Epithelial cell of proximal tubule (primary cell): ENCODE measurements at regions not wholly inside any gene's neighbourhood (a gene's known extent, or its start where the extent isn't known, plus 50 kb on each side); places are given as distances from the start of the nearest gene placed in this dataset.
A peak's percentile ranks its signal among the peaks of the same experiment; 100 is the strongest.

ENCODE experiments used
- DNase-seq: peaks from one replicate; pipeline ENCODE4 v3.0.0-alpha.2; 2011; ENCODE audit warnings: low read depth
- H3K4me3 ChIP-seq: 2 replicates; pipeline ENCODE4 v1.5.1; 2011; ENCODE audit warnings: low read depth, mild to moderate bottlenecking, low read length
- CTCF ChIP-seq: conservative IDR thresholded peaks from 2 replicates; pipeline ENCODE4 v1.5.1; 2012; ENCODE audit warnings: low read depth, mild to moderate bottlenecking, low read length

GRCh38 chr6:151730496-151730870, 77.0 kb upstream of the ESR1 start:
- no peak overlapping the region for H3K4me3 ChIP-seq
- no peak for DNase-seq
- TF ChIP-seq CTCF, result no peak

DNA sequence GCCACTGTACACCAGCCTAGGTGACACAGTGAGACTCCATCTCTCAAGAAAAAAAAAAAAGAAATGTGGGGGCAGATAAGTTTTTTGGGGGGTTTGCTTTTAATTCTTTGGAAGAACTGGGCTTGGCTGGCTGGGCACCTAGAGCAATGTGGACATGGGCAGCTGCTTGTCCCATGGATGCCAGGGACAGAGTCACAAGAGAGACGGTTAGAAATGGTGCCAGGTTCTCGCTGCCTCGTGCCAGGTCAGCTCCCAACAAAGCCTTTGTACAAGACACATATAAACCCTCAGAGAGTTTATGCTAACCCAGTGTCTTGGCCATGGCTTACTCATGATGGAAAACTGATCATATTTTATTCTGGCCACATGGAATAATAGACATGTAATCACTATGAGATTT, 76.2 kb upstream of the ESR1 start:
- H3K4me3 ChIP-seq, result no peak overlapping the region
- DNase-seq, result no peak

DNA sequence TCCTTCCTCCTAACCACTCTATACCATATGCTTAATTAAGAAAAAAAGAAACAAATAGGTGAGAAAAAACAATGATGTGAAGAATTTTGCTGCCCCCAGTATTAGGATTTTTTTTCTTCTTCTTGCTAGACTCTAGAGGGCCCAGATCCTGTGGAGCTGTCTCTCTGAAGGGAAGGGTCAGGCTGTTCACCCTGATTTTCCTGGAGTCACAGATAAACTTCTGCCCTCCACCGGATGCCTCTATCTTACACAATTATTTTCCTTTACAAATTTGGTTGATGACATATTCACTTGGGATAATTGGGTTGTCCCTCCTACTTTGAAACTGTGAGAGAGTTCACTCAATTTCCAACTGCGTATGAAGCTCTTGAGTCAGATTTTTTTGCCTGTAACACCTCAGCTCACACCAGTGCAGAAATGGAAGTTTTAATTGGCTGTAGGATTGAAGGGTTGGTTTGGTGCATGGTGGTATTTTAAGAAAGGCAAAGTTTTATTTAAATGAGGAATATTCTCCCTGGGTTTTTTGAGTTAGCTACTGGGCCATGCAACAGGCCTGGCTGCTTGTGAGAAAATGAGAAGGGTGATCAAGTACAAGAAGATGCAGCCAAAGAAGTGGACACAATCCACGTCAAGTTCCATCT, 73.7 kb upstream of the ESR1 start:
- no peak overlapping the region for H3K4me3 ChIP-seq
- no peak for TF ChIP-seq CTCF
- DNase-seq, result no peak

More for the DNA sequence above, 76.2 kb upstream of the ESR1 start:
- no peak for TF ChIP-seq CTCF

DNA sequence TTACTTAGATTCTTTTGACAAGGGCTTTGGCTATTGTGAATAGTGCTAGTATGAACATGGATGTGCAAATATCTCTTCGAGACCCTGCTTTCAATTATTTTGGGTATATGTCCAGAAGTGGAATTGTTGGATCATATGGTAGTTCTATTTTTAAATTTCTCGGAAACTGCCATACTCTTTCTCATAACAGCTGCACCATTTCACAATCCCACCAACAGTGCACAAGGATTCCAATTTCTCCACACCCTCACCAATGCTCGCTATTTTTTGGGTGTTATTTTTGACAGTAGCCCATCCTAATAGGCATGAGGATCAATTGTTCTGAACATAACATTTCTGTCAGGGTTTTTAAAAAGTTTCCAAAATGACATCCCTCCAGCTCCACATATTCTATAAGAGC, 69.2 kb upstream of the ESR1 start:
- TF ChIP-seq CTCF, result no peak
- DNase-seq, result no peak
- H3K4me3 ChIP-seq, result no peak overlapping the region

- no peak overlapping the region for H3K4me3 ChIP-seq
- DNase-seq, result no peak
- TF ChIP-seq CTCF, result peak; percentile 19
Observed at GRCh38 chr6:151738960-151739359, 68.5 kb upstream of the ESR1 start.

GRCh38 chr6:151740820-151741219, 66.7 kb upstream of the ESR1 start:
- no peak for DNase-seq
- no peak overlapping the region for H3K4me3 ChIP-seq
- TF ChIP-seq CTCF, result no peak

DNA sequence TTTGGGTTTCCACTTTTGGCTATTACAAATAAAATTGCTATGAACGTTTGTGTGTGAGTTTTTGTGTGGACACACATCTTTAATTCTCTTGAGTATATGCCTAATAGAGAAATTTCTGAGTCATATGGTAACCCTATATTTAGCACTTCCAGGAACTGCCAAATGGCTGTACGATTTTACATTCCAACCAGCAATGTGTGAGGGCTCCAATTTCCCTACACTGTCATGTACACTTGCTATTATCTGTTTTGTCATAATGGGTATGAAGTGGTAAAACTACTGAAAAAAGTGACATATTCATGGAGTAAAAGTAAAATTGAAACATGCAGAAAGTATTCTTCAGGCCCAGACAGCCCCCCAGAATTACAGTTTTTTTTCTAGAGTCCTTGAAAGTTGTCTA, 59.6 kb upstream of the ESR1 start:
- no peak for TF ChIP-seq CTCF
- H3K4me3 ChIP-seq, result no peak overlapping the region
- no peak for DNase-seq
